ENCODE measurements at regions not wholly inside any gene's neighbourhood (a gene's known extent, or its start where the extent isn't known, plus 50 kb on each side); places are given as distances from the start of the nearest gene placed in this dataset.

- Histone ChIP-seq H4K20me1 (ENCODE audit: insufficient read depth, low read length) (no peaks in the 10 kb centered on the region), H4K8ac (ENCODE audit: low read depth in 2 of 2, low read length in 2 of 2) (no peak overlapping the region), H3K9me1 (ENCODE audit: insufficient read depth, low read length) (no peaks in the 10 kb centered on the region), H3K14ac (replicated peaks; ENCODE audit: low read depth, low read length) (no peak overlapping the region), H2BK20ac (ENCODE audit: low read depth, low read length) (no peak overlapping the region), H3K9ac (ENCODE audit: low read depth, low read length) (no peak overlapping the region), H2AK5ac (ENCODE audit: low read depth, low read length) (no peak overlapping the region), H3K4me2 (ENCODE audit: low read depth, low read length) (no peak overlapping the region), H3K18ac (ENCODE audit: low read depth, low read length) (no peak overlapping the region), H4K91ac (ENCODE audit: insufficient read depth, low read depth, low read length) (no peak overlapping the region), H3K36me3 (ENCODE audit: control insufficient read depth, insufficient read depth, low read length) (no peaks in the 10 kb centered on the region), H3K79me1 (ENCODE audit: low read depth in 1 of 2, low read length in 2 of 2) (no peaks in the 10 kb centered on the region), H3K56ac (ENCODE audit: extremely low read depth, insufficient read depth, low read length) (no peak overlapping the region), H2BK120ac (ENCODE audit: low read depth, low read length) (no peak overlapping the region), H2BK15ac (ENCODE audit: low read depth, low read length) (no peak overlapping the region), H3K23ac (ENCODE audit: low read depth, low read length) (no peak overlapping the region), H3K4me3 (ENCODE audit: insufficient read depth, low read depth, low read length) (no peak overlapping the region), H3K27ac (ENCODE audit: insufficient read depth, low read length) (no peak overlapping the region), H3K9me3 (ENCODE audit: control insufficient read depth, insufficient read depth, low read length) (no peaks in the 10 kb centered on the region), H3K4ac (ENCODE audit: low read depth, low read length) (no peak overlapping the region), H2AFZ (replicated peaks; ENCODE audit: low read length, poor library complexity) (no peak overlapping the region), H2AK9ac (replicated peaks; ENCODE audit: low read depth, low read length, poor library complexity) (no peak overlapping the region), H2BK5ac (ENCODE audit: low read depth, low read length, poor library complexity, severe bottlenecking) (no peak overlapping the region), H3K27me3 (ENCODE audit: control insufficient read depth, insufficient read depth, low read length) (no peaks in the 10 kb centered on the region), H3K4me1 (ENCODE audit: control insufficient read depth, insufficient read depth, low read length) (no peaks in the 10 kb centered on the region), H4K5ac (ENCODE audit: low read depth, low read length) (no peak overlapping the region)
- in situ Hi-C loops (cut with MboI; ENCODE audit: low sequenced_read_pairs) (no loop called here), dilution Hi-C loops (cut with HindIII; ENCODE audit: low sequenced_read_pairs, unreplicated experiment) (no loop called here), intact Hi-C loops (cut with micrococcal nuclease) (no loop called here)
- BruUV-seq (replicated peaks) = no TSS peak
- TF ChIP-seq CEBPB (IDR thresholded peaks at IDR 0.05; ENCODE audit: low read depth, low read length) (no peak), SMC3 (IDR thresholded peaks at IDR 0.05; ENCODE audit: low read depth, low read length) (no peak), MAFK (IDR thresholded peaks at IDR 0.05; ENCODE audit: low read depth, low read length) (no peak), RFX5 (IDR thresholded peaks at IDR 0.05; ENCODE audit: low read depth, low read length) (no peak), POLR2A (IDR thresholded peaks at IDR 0.05; ENCODE audit: low read depth, low read length) (no peak), RCOR1 (IDR thresholded peaks at IDR 0.05; ENCODE audit: insufficient replicate concordance, low read length) (no peak), MXI1 (IDR thresholded peaks at IDR 0.05; ENCODE audit: borderline replicate concordance, low read depth, low read length) (no peak), ELK1 (IDR thresholded peaks at IDR 0.05; ENCODE audit: borderline replicate concordance, low read depth, low read length) (no peak), RAD21 (IDR thresholded peaks at IDR 0.05; ENCODE audit: low read length) (no peak), CHD1 (IDR thresholded peaks at IDR 0.05; ENCODE audit: low read depth, low read length) (no peak), USF2 (IDR thresholded peaks at IDR 0.05; ENCODE audit: low read depth, low read length) (no peak), BHLHE40 (IDR thresholded peaks at IDR 0.05; ENCODE audit: low read depth, low read length) (no peak), FOS (IDR thresholded peaks at IDR 0.05; ENCODE audit: low read depth, low read length) (no peak), MAZ (IDR thresholded peaks at IDR 0.05; ENCODE audit: borderline replicate concordance, low read depth, low read length) (no peak), NFE2L2 (IDR thresholded peaks at IDR 0.05; ENCODE audit: low read depth, low read length) (no peak), CTCF (conservative IDR thresholded peaks at IDR 0.05; ENCODE audit: low read depth, low read length) (no peak)
- POLR2A ChIA-PET (ENCODE audit: unreplicated experiment) = no interaction called here
- CTCF ChIA-PET = no interaction called here
- no CpG with 5 or more reads among the region's 2 CpGs for WGBS, 2 experiments (ENCODE audit: extremely low coverage in 2 of 2, insufficient read length in 1 of 2)
- DNase-seq (no peak), ATAC-seq (ENCODE audit: low read depth) (no peak)
These were observed 671.2 kb downstream of the LRFN5 start for GRCh38 chr14:42277840-42278239.
